Stimulated activated CD8-positive, alpha-beta memory T cell treated with anti-CD3 and anti-CD28 coated beads, Interleukin-15, amount 100 ng/mL, for 1 hour (primary cell): ENCODE measurements at regions not wholly inside any gene's neighbourhood (a gene's known extent, or its start where the extent isn't known, plus 50 kb on each side); places are given as distances from the start of the nearest gene placed in this dataset.
"Not testable (repeated sequence)": the region's sequence is repeated elsewhere in the genome, so short reads cannot be mapped to it uniquely, and the experiment has no call there.

Source experiments
- DNase-seq: peaks from one replicate; pipeline ENCODE4 v3.0.0-alpha.2; 2020; ENCODE audit warnings: low read depth

GRCh38 chr4:77306496-77306895 lies 149.5 kb downstream of the CCNG2 start:
- no peak for DNase-seq

DNA sequence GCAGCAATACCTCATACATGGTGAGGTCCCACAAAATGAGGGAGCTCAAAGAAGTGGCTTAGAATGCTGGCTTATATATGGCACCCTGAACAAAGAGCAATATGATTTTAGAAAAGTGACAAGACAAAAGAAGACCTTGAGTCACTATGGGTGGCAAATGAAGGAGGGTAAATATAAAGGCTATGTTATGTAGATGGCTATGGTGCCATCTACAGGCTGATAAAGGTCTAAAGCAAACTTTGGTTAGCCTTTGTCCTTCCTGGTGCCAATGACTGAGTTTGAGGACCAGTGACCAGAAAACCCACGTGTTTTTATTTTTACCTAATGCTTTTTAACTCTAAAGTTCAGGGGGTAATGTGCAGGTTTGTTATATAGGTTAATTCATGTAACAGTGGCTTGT lies 151.8 kb downstream of the CCNG2 start:
- no peak for DNase-seq

GRCh38 chr4:77309496-77309895 lies 152.5 kb downstream of the CCNG2 start:
- no peak for DNase-seq

- DNase-seq = no peak
Observed at GRCh38 chr4:77310931-77311330, 153.9 kb downstream of the CCNG2 start.

GRCh38 chr4:77314697-77315096 lies 157.7 kb downstream of the CCNG2 start:
- no peak for DNase-seq

DNA sequence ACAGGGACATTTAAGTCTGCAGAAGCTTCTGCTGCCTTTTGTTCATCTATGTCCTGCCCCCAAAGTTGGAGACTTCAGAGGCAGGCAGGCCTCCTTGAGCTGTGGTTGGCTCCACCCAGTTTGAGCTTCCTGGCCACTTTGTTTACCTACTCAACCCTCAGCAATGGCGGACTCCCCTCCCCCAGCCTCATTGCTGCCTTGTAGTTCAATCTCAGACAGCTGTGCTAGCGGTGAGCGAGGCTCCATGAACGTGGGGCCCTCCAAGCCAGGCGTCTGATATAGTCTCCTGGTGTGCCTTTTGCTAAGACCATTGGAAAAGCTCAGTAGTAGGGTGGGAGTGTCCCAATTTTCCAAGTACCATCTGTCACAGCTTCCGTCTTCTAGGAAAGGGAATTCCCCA lies 170.1 kb downstream of the CCNG2 start:
- no peak for DNase-seq

GRCh38 chr4:77332696-77333270 lies 175.8 kb downstream of the CCNG2 start:
- DNase-seq = no peak

GRCh38 chr4:77336411-77337142 lies 179.6 kb downstream of the CCNG2 start:
- no peak for DNase-seq

GRCh38 chr4:77342170-77342810 lies 185.3 kb downstream of the CCNG2 start:
- DNase-seq = no peak

GRCh38 chr4:77344001-77344400 lies 187.0 kb downstream of the CCNG2 start:
- no peak for DNase-seq

- DNase-seq = no peak
Observed at GRCh38 chr4:77344784-77345183, 187.8 kb downstream of the CCNG2 start.

GRCh38 chr4:77347351-77347966 lies 190.5 kb downstream of the CCNG2 start:
- DNase-seq = no peak

- no peak for DNase-seq
Observed at GRCh38 chr4:77348815-77349214, 191.8 kb downstream of the CCNG2 start.

DNA sequence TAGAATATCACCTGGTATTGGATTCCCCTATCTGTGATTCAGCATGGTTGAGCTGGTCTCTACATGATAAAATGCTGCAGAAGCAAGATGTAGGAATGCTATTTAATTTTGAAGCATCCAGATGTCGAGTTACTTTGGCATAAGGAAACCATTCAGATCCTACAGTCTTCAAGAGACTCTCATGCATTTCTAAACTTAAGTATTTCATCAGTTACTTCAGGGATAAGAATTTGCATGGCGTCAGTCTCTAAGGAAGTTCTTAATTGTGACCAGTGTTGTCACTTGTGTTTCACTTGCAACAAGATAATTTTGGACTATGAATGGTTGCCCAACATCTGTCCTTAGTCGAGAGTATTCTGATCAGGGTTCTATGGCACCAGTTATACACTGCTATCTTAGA lies 192.4 kb downstream of the CCNG2 start:
- DNase-seq = no peak

DNA sequence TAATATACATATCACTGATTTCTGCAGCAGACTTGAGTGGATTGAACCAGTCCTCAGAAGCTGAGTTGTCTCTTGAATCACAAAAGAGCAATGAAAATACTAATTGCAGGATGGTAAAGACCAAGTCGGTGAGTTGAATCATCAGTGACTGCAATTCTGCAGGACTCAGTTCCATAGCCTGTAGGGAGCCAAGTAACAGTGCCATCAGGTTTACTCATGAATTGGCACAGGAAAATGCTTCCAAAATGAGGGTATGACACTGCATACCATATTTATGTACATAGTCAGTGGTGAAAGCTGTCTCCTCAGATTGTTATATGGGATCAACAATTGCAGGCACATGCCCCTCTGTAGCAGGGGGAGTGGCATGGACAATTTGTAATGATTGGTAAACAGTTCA lies 192.8 kb downstream of the CCNG2 start:
- no peak for DNase-seq

GRCh38 chr4:77352192-77352591 lies 195.2 kb downstream of the CCNG2 start:
- no peak for DNase-seq

GRCh38 chr4:77353724-77354315 lies 196.8 kb downstream of the CCNG2 start:
- not testable (repeated sequence) for DNase-seq

DNA sequence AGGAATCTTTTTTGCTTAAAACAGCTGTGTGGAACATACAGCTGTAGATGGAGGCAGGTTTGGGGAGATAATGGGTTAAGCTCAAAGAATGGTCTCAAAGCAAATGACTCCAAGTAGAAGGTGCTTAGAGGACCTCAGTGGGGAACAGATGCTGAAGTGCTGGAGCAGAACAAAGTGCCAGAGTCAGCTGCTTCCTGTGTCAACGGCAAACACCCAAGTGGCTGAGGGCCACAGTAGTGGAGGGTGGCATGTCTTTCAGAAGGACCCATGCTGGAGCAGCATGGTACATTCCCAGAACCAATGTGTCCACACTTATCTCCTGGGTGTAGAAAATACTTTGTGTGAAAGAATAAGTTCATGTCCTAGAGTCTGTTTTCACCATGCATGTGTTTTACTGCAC lies 197.5 kb downstream of the CCNG2 start:
- DNase-seq = no peak

DNA sequence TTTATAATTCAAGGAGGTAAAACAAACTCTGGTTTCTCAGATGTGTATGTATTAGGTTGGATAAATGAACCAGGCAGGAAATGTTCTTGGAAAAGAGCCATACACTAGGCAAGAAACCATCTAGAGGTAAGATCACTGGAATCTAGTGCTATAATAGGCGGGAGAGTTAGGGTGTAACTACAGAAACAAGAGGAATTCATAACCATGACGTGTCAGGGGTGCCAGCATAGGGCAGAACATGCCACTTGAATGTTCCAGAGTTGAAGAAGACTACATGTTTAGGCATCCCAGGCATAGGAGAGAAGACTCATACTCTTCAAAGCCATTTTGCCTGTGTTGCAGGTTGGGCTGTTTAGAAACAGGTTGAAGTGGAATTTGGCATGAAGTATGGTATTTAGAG lies 198.7 kb downstream of the CCNG2 start:
- no peak for DNase-seq

- no peak for DNase-seq
Observed at GRCh38 chr4:77358315-77358928, 201.4 kb downstream of the CCNG2 start.

GRCh38 chr4:77360451-77360850 lies 203.4 kb downstream of the CCNG2 start:
- DNase-seq = no peak

GRCh38 chr4:77366876-77367275 lies 209.9 kb downstream of the CCNG2 start:
- not testable (repeated sequence) for DNase-seq
